PFSK-1 (cell line): ENCODE measurements at regions not wholly inside any gene's neighbourhood (a gene's known extent, or its start where the extent isn't known, plus 50 kb on each side); places are given as distances from the start of the nearest gene placed in this dataset.

ENCODE experiments used
- FOXP2 ChIP-seq: optimal IDR thresholded peaks from 2 replicates; pipeline ENCODE3; 2011; ENCODE audit warnings: borderline replicate concordance, control low read depth, inconsistent platforms; ENCODE audit not compliant: insufficient read depth; ENCODE audit errors: extremely low read length, extremely low read depth
- POLR2AphosphoS5 ChIP-seq: IDR thresholded peaks from 2 replicates; pipeline ENCODE4 v1.6.1; 2012; ENCODE audit warnings: low read depth, mild to moderate bottlenecking, control low read depth, low read length, moderate library complexity
- SIN3A ChIP-seq: IDR thresholded peaks from 2 replicates; pipeline ENCODE4 v1.6.1; 2012; ENCODE audit warnings: mild to moderate bottlenecking, low read length, moderate library complexity, borderline replicate concordance; ENCODE audit not compliant: insufficient read depth
- TAF1 ChIP-seq: IDR thresholded peaks from 2 replicates; pipeline ENCODE4 v1.6.1; 2012; ENCODE audit warnings: low read length, control low read depth, borderline replicate concordance; ENCODE audit not compliant: insufficient read depth
- TF ChIP-seq, protein P1 (sequence below), 2 experiments: IDR thresholded peaks; 2 replicates each; pipeline versions ENCODE4 v1.6.1 to v1.8.0; 2011 to 2012; ENCODE audit warnings: low read depth in 2 of 2, low read length in 2 of 2, control low read depth in 1 of 2, inconsistent platforms in 1 of 2, mild to moderate bottlenecking in 1 of 2, moderate library complexity in 1 of 2; ENCODE audit not compliant: insufficient read depth in 1 of 2

DNA sequence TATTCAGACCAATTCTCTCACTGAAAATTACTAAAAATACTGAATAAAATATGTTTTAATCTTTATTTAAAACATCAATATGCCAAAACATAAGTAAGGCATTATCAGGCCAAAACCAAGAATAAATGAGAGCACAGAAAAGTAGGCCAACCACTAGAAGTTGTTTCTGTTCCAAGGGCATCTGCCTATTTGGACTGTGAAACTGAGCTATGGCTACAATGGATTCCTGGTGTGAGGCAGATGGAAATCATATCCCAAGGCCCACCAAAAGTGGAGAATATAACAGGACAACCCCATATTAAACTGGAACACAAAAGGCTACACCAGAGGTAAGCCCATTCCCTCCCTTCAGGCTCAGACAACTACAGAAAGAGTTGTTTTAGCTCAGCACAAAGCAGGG, 302.8 kb upstream of the IL12A start:
- TF ChIP-seq POLR2AphosphoS5 (no peak), TAF1 (no peak), SIN3A (no peak), FOXP2 (no peak)
- TF ChIP-seq, protein P1, sequence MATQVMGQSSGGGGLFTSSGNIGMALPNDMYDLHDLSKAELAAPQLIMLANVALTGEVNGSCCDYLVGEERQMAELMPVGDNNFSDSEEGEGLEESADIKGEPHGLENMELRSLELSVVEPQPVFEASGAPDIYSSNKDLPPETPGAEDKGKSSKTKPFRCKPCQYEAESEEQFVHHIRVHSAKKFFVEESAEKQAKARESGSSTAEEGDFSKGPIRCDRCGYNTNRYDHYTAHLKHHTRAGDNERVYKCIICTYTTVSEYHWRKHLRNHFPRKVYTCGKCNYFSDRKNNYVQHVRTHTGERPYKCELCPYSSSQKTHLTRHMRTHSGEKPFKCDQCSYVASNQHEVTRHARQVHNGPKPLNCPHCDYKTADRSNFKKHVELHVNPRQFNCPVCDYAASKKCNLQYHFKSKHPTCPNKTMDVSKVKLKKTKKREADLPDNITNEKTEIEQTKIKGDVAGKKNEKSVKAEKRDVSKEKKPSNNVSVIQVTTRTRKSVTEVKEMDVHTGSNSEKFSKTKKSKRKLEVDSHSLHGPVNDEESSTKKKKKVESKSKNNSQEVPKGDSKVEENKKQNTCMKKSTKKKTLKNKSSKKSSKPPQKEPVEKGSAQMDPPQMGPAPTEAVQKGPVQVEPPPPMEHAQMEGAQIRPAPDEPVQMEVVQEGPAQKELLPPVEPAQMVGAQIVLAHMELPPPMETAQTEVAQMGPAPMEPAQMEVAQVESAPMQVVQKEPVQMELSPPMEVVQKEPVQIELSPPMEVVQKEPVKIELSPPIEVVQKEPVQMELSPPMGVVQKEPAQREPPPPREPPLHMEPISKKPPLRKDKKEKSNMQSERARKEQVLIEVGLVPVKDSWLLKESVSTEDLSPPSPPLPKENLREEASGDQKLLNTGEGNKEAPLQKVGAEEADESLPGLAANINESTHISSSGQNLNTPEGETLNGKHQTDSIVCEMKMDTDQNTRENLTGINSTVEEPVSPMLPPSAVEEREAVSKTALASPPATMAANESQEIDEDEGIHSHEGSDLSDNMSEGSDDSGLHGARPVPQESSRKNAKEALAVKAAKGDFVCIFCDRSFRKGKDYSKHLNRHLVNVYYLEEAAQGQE (IDR thresholded peaks at IDR 0.05; ENCODE audit: insufficient read depth in 1 of 2, low read depth in 2 of 2, low read length in 2 of 2), result no peak
